Liver (tissue), 3 donors: ENCODE measurements at regions not wholly inside any gene's neighbourhood (a gene's known extent, or its start where the extent isn't known, plus 50 kb on each side); places are given as distances from the start of the nearest gene placed in this dataset.

Experiments
- EGR1 ChIP-seq, 2 donors: IDR thresholded peaks; 2 replicates each; pipeline ENCODE4 v1.6.1; 2016 to 2018; ENCODE audit warnings: antibody characterized with exemption in 2 of 2, low read depth in 2 of 2
- GABPA ChIP-seq, 2 donors: IDR thresholded peaks in 1 of 2; conservative IDR thresholded peaks in 1 of 2; 2 replicates each; pipeline ENCODE4 v1.6.1; 2016; ENCODE audit warnings: antibody characterized with exemption in 2 of 2, mild to moderate bottlenecking in 1 of 2, moderate library complexity in 1 of 2
- HNF4G ChIP-seq: IDR thresholded peaks from 2 replicates; pipeline ENCODE4 v1.6.1; 2016; ENCODE audit warnings: antibody characterized with exemption
- JUND ChIP-seq, 2 donors: IDR thresholded peaks; 2 replicates each; pipeline ENCODE4 v1.6.1; 2016; ENCODE audit warnings: antibody characterized with exemption in 2 of 2
- RAD21 ChIP-seq, 2 donors: IDR thresholded peaks; 2 replicates each; pipeline ENCODE4 v1.6.1; 2016; ENCODE audit warnings: antibody characterized with exemption in 2 of 2, mild to moderate bottlenecking in 2 of 2
- SP1 ChIP-seq: IDR thresholded peaks from 2 replicates; pipeline ENCODE4 v1.6.1; 2018; ENCODE audit warnings: antibody characterized with exemption, mild to moderate bottlenecking
- TAF1 ChIP-seq: conservative IDR thresholded peaks from 2 replicates; pipeline ENCODE4 v1.6.1; 2016; ENCODE audit warnings: antibody characterized with exemption, mild to moderate bottlenecking
- TF ChIP-seq, protein P1 (sequence below): fragments of 150-350 bp; IDR thresholded peaks from 2 replicates; pipeline ENCODE4 v1.5.1; 2017; ENCODE audit warnings: improper control_type of control experiment, low read depth, low read length; ENCODE audit not compliant: missing input control
- TF ChIP-seq, protein P2 (sequence below): IDR thresholded peaks from 2 replicates; pipeline ENCODE4 v1.6.1; 2016; ENCODE audit warnings: antibody characterized with exemption, mild to moderate bottlenecking
- TF ChIP-seq, protein P3 (sequence below): IDR thresholded peaks from 2 replicates; pipeline ENCODE4 v1.6.1; 2016; ENCODE audit warnings: antibody characterized with exemption
- TF ChIP-seq, protein P4 (sequence below): IDR thresholded peaks from 2 replicates; pipeline ENCODE4 v1.6.1; 2016; ENCODE audit warnings: antibody characterized with exemption
- donor health status: healthy.
- donor health status: healthy.

DNA sequence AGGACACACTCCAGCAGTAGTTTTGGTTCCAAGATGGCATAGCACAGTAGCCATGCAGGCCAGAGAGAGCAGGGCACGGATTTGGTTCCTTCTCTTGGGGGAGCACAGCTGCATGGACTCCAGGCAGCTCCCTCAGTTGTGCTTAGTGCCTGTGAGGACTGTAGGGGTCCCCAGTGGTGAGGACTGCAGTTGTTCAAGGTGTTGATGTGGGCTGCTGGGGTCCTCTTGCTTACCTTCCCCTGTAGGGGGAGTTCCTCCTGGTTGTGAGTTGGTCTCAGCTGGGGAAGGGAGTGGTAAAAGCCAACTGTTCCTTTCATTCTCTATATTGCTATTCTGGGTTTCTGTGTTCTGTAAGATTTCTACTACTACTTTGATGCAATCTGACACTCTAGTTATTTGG is 606.5 kb downstream of the MAGEB5 start:
- no peak for TF ChIP-seq SP1
- TF ChIP-seq, protein P1, sequence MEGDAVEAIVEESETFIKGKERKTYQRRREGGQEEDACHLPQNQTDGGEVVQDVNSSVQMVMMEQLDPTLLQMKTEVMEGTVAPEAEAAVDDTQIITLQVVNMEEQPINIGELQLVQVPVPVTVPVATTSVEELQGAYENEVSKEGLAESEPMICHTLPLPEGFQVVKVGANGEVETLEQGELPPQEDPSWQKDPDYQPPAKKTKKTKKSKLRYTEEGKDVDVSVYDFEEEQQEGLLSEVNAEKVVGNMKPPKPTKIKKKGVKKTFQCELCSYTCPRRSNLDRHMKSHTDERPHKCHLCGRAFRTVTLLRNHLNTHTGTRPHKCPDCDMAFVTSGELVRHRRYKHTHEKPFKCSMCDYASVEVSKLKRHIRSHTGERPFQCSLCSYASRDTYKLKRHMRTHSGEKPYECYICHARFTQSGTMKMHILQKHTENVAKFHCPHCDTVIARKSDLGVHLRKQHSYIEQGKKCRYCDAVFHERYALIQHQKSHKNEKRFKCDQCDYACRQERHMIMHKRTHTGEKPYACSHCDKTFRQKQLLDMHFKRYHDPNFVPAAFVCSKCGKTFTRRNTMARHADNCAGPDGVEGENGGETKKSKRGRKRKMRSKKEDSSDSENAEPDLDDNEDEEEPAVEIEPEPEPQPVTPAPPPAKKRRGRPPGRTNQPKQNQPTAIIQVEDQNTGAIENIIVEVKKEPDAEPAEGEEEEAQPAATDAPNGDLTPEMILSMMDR: no peak
- no peak for TF ChIP-seq GABPA (IDR thresholded peaks at IDR 0.05 in 1 of 2, conservative IDR thresholded peaks at IDR 0.05 in 1 of 2)
- TF ChIP-seq, protein P2, sequence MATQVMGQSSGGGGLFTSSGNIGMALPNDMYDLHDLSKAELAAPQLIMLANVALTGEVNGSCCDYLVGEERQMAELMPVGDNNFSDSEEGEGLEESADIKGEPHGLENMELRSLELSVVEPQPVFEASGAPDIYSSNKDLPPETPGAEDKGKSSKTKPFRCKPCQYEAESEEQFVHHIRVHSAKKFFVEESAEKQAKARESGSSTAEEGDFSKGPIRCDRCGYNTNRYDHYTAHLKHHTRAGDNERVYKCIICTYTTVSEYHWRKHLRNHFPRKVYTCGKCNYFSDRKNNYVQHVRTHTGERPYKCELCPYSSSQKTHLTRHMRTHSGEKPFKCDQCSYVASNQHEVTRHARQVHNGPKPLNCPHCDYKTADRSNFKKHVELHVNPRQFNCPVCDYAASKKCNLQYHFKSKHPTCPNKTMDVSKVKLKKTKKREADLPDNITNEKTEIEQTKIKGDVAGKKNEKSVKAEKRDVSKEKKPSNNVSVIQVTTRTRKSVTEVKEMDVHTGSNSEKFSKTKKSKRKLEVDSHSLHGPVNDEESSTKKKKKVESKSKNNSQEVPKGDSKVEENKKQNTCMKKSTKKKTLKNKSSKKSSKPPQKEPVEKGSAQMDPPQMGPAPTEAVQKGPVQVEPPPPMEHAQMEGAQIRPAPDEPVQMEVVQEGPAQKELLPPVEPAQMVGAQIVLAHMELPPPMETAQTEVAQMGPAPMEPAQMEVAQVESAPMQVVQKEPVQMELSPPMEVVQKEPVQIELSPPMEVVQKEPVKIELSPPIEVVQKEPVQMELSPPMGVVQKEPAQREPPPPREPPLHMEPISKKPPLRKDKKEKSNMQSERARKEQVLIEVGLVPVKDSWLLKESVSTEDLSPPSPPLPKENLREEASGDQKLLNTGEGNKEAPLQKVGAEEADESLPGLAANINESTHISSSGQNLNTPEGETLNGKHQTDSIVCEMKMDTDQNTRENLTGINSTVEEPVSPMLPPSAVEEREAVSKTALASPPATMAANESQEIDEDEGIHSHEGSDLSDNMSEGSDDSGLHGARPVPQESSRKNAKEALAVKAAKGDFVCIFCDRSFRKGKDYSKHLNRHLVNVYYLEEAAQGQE: no peak
- TF ChIP-seq TAF1: no peak
- TF ChIP-seq HNF4G: no peak
- TF ChIP-seq, protein P3, sequence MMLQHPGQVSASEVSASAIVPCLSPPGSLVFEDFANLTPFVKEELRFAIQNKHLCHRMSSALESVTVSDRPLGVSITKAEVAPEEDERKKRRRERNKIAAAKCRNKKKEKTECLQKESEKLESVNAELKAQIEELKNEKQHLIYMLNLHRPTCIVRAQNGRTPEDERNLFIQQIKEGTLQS: no peak
- no peak for TF ChIP-seq RAD21 (IDR thresholded peaks at IDR 0.05)
- TF ChIP-seq EGR1 (IDR thresholded peaks at IDR 0.05; ENCODE audit: low read depth in 2 of 2): no peak
- TF ChIP-seq, protein P4, sequence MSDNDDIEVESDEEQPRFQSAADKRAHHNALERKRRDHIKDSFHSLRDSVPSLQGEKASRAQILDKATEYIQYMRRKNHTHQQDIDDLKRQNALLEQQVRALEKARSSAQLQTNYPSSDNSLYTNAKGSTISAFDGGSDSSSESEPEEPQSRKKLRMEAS: no peak
- TF ChIP-seq JUND (IDR thresholded peaks at IDR 0.05): no peak
